ENCODE measurements at regions not wholly inside any gene's neighbourhood (a gene's known extent, or its start where the extent isn't known, plus 50 kb on each side); places are given as distances from the start of the nearest gene placed in this dataset.

DNA sequence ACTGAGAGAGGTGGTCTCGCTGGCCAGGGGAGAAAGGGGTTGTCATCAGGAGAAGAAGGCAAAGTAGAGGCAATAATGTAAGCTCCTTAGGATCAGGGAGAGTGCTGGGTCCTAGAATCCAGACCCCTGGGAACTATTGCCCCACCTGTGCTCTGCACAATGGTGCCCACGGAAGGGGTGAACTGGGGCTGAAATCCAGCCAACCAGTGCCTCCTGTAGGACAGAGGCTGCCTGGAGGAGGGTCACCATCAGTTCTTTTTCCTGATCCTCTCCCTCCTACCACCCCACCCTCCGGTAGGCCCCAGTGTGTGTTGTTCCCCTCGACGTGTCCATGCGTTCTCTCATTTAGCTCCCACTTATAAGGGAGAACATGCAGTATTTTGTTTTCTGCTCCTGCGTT, 52.9 kb upstream of the ATP2B4 start:
- Histone ChIP-seq H2BK20ac (ENCODE audit: low read depth, low read length, poor library complexity, severe bottlenecking) (no peak overlapping the region), H4K20me1 (ENCODE audit: control insufficient read depth, insufficient read depth, insufficient read length) (no peaks in the 10 kb centered on the region), H3K4ac (ENCODE audit: low read depth, low read length) (no peak overlapping the region), H3K27me3 (ENCODE audit: insufficient read depth, low read length) (no peaks in the 10 kb centered on the region), H3K23ac (ENCODE audit: insufficient read length, low read depth, low read length) (no peak overlapping the region), H3K27ac (ENCODE audit: insufficient read length, low read depth, low read length) (no peak overlapping the region), H3K4me1 (ENCODE audit: insufficient read depth, low read length) (peaks cover 4% of the 10 kb centered on the region), H3K56ac (ENCODE audit: insufficient read length, low read depth, low read length) (no peak overlapping the region), H3K79me1 (ENCODE audit: insufficient read depth, low read depth, low read length, poor library complexity, severe bottlenecking) (no peaks in the 10 kb centered on the region), H3K14ac (ENCODE audit: insufficient read depth, low read length) (no peak overlapping the region), H3K9me3 (ENCODE audit: control insufficient read depth, low read depth, low read length) (no peaks in the 10 kb centered on the region), H2BK120ac (ENCODE audit: low read depth, low read length, poor library complexity, severe bottlenecking) (no peak overlapping the region), H3K23me2 (ENCODE audit: insufficient read length, low read depth, low read length, poor library complexity, severe bottlenecking) (no peaks in the 10 kb centered on the region), H2AK5ac (ENCODE audit: insufficient read length, low read length) (no peak overlapping the region), H4K8ac (replicated peaks; ENCODE audit: insufficient read length, low read depth, low read length) (no peak overlapping the region), H4K5ac (ENCODE audit: insufficient read length, low read depth, low read length) (no peak overlapping the region), H4K91ac (ENCODE audit: insufficient read length, low read depth, low read length) (no peak overlapping the region), H2BK12ac (ENCODE audit: insufficient read length, low read depth, low read length) (no peak overlapping the region), H3T11ph (ENCODE audit: low read length) (no peak overlapping the region), H3K4me2 (ENCODE audit: insufficient read depth, insufficient read length, low read length) (no peak overlapping the region), H2AFZ (ENCODE audit: low read length) (no peak overlapping the region), H2BK15ac (ENCODE audit: low read depth, low read length) (no peak overlapping the region), H3K79me2 (ENCODE audit: insufficient read depth, low read length) (no peaks in the 10 kb centered on the region), H2BK5ac (ENCODE audit: insufficient read length, low read length) (no peak overlapping the region), H3K18ac (ENCODE audit: insufficient read length, low read depth, low read length) (no peak overlapping the region), H3K9ac (ENCODE audit: extremely low read depth, insufficient read length, low read length) (no peak overlapping the region)
- H3K4me3 Mint-ChIP-seq = no peak overlapping the region
- H3K36me3 Mint-ChIP-seq (ENCODE audit: insufficient read depth in 1 of 3, low read depth in 3 of 3) = no peaks in the 10 kb centered on the region
- no CpG with 5 or more reads among the region's 7 CpGs for WGBS (ENCODE audit: extremely low coverage, insufficient read length, low lambda C conversion rate)
- H3K27ac Mint-ChIP-seq = peak overlapping the region in 2 of 3 experiments; percentile 15 to 39; a peak in 1 of 7 replicates
- TF ChIP-seq, protein P1, sequence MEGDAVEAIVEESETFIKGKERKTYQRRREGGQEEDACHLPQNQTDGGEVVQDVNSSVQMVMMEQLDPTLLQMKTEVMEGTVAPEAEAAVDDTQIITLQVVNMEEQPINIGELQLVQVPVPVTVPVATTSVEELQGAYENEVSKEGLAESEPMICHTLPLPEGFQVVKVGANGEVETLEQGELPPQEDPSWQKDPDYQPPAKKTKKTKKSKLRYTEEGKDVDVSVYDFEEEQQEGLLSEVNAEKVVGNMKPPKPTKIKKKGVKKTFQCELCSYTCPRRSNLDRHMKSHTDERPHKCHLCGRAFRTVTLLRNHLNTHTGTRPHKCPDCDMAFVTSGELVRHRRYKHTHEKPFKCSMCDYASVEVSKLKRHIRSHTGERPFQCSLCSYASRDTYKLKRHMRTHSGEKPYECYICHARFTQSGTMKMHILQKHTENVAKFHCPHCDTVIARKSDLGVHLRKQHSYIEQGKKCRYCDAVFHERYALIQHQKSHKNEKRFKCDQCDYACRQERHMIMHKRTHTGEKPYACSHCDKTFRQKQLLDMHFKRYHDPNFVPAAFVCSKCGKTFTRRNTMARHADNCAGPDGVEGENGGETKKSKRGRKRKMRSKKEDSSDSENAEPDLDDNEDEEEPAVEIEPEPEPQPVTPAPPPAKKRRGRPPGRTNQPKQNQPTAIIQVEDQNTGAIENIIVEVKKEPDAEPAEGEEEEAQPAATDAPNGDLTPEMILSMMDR (conservative IDR thresholded peaks at IDR 0.05) = peak; percentile 41; the same call in 2 of the 3 replicates
- H3K4me1 Mint-ChIP-seq = peaks cover 9 to 17% of the 10 kb centered on the region in 2 experiments
- H3K9me3 Mint-ChIP-seq = no peaks in the 10 kb centered on the region; a peak in 1 of 5 replicates
- H3K27me3 Mint-ChIP-seq (ENCODE audit: low read depth) = peaks cover 7% of the 10 kb centered on the region
- DNase-seq = peak; percentile 52

All from H9 (cell line).